ENCODE measurements at regions not wholly inside any gene's neighbourhood (a gene's known extent, or its start where the extent isn't known, plus 50 kb on each side); places are given as distances from the start of the nearest gene placed in this dataset.

DNA sequence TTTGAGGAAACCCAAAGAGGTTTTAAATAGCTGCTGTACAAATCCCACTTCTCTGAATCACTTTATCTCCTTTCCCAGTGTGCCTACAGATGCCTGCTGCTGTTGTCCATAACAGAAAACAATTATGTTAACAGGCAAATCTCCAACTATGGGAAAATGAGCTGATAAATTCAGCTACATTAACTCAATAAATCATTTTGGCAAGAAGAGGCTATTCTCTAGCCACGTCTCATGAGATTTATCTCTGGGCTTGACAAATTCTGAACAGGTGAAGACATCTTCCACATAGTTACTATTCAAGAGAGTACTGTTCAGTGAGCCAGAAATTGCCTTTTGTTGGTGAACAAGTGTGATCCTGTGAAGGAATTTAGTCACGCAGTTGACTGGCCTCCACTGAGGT, 327.1 kb upstream of the FMN2 start:
- TF ChIP-seq, protein P1, sequence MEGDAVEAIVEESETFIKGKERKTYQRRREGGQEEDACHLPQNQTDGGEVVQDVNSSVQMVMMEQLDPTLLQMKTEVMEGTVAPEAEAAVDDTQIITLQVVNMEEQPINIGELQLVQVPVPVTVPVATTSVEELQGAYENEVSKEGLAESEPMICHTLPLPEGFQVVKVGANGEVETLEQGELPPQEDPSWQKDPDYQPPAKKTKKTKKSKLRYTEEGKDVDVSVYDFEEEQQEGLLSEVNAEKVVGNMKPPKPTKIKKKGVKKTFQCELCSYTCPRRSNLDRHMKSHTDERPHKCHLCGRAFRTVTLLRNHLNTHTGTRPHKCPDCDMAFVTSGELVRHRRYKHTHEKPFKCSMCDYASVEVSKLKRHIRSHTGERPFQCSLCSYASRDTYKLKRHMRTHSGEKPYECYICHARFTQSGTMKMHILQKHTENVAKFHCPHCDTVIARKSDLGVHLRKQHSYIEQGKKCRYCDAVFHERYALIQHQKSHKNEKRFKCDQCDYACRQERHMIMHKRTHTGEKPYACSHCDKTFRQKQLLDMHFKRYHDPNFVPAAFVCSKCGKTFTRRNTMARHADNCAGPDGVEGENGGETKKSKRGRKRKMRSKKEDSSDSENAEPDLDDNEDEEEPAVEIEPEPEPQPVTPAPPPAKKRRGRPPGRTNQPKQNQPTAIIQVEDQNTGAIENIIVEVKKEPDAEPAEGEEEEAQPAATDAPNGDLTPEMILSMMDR (IDR thresholded peaks at IDR 0.05), result no peak
- TF ChIP-seq POLR2A (IDR thresholded peaks at IDR 0.05), result no peak
